NCI-H2171 treated with DMSO at 0.1 percent for 48 hours (cell line): ENCODE measurements at regions not wholly inside any gene's neighbourhood (a gene's known extent, or its start where the extent isn't known, plus 50 kb on each side); places are given as distances from the start of the nearest gene placed in this dataset.

Experiments used
- DNase-seq: peaks from one replicate; lab custom pipeline; 2025; lab: John Stamatoyannopoulos, UW

DNA sequence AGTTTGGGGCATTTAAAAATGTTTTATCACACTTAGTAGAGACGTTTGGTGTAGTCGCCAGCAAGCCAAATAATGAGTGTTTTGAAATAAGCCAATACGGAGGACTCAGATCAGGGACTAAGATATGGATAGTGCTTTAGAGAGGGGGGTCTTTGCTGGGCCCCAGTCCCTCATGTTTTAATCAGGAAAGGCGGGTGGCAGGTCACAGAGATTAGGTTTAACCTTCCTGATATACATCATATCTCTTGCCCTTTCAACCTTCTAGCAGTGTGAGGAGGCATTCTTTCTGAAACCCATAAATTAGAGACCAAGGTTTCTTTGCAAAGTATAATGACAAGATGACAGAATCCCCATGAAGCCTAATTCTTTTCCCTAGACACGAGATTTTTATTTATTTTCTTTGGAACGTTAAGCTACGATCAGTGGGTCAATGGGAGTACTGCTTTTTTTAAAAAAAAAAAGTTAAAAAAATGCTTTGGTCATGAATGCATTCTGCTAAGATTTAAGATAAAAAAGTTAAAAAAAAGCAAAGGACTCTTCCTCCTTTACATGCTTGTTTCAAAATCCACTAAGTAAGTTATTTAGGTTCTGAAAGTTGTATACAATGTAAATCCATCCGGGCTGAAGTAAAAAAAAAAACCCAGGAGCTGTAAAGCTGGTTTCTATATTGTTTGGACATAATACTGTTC is 572.1 kb upstream of the SALL1 start:
- DNase-seq = no peak

DNA sequence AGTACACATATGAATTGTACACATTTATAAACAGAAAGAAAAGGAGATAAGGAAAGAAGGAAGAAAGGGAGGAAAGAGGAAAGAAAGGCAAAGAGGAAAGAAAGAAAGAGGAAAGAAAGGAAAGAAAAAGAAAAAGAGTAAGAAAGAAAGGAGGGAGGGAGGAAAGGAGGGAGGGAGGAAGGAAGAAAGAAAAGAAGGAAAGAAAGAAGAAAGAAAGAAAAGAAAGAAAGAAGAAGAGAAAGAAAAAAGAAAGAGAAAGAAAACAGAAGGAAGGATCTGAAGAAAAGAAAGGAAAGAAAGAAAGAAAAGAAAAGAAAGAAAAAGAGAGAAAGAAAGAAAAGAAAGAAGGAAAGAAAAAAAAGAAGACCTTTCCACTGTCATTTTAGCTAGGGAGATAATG is 571.4 kb upstream of the SALL1 start:
- DNase-seq = no peak

DNA sequence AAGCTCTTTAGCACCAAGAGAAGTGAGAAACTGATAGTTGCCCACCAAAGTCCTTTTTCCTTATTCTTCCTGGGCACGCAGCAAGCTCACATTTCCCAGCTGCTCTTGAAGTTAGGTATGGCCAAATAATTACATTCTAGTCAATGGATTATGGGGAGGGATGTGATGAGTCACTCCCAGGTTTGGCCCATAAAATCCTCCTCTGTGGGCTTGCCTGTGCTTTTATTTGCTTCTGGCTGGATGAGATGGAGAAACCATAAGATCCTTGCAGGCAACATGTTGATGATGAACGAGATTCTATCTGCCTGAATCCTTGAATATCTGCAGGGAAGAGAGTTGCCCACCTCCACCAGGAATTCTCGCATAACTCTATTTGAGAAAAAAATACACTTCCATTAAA is 568.3 kb upstream of the SALL1 start:
- no peak for DNase-seq

DNA sequence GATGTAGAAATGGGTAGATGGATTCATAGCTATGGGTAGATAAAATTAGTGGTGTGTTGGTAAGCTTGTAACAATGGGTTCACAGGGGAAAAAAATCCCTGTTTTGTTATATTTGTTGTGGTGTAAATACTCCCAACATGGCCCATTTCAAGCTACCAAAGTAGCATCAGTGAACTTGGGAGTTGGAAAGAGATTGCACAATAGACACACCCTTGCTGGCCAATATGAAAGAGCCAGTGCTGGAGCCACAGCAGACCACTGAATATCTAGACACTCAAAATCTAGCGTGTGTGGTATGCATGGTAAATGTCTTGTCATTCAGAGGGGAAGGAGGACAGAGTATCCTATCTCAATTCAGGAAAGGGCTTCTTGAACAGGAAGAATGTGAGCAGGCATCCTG is 565.1 kb upstream of the SALL1 start:
- DNase-seq = no peak

DNA sequence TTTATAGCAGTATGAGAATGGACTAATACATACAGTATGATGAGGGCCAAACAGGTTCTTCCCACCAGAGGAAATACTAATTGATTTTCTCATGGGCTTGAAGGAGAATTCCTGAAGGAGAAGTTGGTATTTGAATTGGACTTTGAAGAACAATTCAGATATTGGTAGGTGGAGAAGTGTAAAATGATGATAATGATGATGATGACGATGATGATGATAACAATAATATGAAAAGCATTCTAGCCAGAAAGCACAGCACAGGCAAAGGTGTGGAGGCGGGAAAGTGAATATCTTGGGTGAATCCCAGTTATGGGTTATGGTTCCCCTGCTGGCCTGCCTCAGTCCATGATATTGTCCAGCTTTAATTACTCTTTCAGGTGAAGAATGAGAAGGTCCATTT is 562.4 kb upstream of the SALL1 start:
- no peak for DNase-seq

DNA sequence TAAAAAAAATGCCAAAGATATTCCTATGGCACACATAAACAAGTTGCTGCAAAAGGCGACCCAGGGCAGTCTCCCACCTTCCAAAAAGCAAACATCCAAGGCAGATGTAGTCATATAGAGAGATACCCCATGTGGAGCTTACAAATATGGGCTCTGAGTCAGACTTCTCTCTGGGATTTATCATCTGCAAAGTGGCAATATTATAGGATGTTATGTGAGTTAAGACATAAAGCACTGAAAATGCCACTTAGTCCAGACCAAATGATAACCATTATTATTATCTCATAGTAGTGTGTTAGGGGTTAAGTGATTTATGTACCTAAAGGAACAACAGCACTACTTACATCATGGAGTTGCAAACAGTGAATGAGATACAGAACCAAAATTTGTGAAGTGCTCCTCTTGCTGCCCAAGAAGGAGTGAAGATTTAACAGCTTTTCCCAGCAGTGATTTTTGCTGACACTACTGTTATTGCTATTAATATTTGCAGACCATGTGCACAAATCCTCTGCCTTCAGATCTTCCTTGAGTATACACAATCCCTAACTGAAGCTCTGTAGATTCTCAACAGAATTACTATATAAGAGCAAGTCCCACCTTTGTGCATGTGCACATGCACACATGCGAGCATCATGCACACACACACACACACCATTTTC is 560.0 kb upstream of the SALL1 start:
- DNase-seq = no peak

DNA sequence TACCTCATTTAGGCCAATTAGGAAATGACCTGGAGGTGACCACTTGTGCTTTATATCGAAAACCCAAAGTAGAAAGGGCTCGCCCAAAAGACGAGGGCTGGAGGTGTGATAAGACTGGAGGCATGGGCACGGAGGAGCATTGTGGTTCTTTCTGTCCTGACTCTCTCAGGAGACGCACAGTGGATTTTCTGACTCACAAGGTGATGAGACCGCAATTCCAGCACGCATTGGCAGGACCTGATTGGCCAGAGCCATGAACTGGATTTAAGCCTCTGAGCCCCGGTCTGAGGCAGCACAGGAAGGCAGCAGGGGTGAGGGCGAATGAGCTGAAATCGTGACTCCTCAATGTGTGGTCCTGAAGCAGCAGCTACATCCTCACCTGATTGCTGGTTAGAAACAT is 559.1 kb upstream of the SALL1 start:
- no peak for DNase-seq

DNA sequence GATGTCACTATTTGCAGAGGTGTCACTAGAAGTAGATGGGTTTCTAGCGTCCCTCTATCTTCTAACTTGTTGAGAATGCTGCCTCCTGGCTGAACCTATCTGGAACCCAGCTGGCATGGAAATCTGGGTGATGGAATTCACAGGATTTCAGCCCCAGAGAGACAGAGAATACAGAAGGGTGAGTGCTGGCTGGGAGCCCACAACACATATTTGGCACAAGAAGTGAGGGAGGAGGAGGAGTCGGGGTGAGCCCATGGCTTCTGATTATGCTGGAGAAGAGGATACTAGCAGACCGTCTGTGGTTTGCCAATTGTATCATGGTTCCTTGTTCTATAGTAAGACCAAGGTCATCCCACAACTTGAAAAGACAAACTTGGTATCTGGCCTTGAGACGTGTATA is 557.8 kb upstream of the SALL1 start:
- DNase-seq = no peak

DNA sequence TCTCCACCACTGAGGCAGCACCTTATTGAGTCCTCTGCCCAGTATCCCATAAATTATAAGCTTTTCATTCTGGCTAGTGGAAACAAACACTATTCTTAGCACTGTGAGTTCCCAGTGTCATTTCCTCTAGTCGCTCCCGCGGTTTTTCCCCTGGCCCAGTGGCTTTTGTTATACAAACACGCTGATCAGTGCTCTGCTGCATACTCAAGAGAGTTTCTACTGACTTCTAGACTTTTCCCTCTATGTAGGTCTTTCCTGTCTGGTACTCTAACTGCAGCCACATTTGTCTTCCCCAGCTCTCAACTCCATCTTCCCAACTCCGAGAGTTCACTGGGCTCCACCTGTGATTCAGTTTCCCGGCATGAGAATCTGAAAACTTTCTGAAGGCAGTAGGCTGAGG is 556.6 kb upstream of the SALL1 start:
- DNase-seq = no peak

DNA sequence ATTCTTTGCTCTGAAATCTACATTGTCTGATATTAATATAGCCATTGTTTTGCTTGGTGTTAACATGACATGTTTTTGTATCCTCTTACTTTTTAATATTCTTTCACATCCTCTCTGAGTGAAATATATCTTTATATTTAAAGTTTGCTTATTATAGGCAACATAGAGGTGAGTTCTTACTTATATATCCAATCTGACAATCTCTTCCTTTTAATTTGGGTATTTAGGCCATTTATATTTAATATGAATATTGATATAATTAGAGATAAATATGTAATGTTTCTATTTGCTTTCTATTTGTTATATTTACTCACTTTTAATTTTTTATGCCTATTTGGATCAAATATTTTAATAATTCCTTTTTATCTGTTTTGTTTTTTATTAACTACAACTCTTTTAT is 554.1 kb upstream of the SALL1 start:
- DNase-seq = no peak

DNA sequence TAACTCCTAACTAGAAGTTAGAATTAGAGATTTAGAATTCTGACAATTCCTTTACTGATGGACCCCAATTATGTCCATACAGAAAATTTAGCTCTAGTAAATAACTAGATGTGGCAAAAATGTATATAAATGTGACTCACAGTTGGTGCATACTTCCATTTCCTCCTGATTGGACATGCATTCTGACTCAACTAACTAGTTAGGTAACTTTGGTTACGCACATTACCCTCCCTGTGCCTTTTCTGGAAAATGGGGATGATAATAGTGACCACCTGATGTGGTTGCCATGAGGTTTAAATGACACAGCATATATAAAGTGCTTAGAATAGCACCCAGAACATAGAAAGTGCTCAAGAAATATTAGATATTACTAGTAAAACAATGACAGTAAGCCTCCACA is 550.0 kb upstream of the SALL1 start:
- DNase-seq = no peak

DNA sequence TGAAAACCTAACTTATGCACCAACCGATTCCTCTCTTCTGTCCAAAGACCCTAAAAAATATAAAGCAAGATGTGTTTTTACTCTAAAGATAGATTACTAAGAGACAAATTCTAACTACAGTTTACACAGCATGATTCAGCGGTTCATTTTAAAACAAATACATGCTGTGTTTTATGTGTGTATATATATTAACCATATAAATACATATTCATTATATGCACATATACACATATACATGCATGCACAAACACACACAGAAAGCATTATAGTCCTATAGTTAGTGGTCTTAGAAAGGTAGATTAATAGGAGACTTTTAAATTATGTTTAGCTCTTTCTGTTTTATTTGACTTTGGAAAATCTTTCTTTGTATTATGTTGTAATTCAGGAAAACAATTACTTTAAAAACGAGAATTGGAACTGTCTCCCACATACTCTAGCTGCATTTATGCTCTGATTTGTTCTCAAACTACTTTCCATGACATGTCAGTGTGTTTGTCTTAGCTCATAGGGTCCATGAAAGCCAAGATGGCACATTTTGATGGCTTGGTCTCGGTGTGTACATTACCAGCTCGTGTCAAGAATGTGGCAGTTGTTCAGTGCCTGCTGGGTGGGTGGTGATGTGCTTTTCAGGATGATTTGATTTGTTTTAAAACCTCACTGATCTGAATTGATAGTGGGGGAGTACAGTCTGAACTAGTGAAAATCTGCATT is 548.8 kb upstream of the SALL1 start:
- DNase-seq = no peak

DNA sequence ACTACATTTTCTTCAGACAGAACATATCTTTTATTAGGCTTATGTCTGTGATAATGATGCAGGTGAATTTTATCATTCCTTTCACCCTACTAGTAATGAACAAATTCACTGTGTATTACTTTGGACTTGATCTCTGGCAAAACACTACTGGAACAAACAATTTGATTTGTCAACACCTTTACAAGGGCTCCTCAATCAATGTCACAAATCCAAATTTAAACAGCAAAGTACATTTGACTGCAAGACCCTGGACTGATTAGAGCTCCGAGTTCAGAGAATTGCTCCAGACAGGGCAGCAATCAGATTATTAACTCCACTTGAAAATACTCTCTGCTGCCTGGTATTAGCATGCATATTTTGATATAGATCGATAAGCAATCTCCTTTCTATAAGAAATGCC is 547.6 kb upstream of the SALL1 start:
- DNase-seq = no peak

DNA sequence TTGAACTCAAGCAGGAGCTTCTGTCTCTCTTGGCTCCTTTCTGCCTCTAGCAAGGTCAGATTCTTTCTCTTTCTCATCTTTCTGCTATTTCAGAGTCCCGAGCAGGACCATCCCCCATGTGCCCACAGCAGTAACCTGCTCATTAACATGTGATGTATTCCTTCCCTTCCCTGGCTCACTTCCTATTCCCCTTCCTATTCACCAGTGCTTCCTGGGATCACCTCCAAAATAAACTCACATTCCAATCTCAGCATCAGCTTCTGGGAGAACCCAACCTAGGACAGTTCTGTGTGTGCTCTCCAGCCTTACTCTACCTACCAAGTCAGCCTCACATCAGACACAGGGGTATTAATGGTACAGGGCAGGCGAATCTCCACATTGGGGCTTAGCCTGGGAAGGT is 546.4 kb upstream of the SALL1 start:
- no peak for DNase-seq

DNA sequence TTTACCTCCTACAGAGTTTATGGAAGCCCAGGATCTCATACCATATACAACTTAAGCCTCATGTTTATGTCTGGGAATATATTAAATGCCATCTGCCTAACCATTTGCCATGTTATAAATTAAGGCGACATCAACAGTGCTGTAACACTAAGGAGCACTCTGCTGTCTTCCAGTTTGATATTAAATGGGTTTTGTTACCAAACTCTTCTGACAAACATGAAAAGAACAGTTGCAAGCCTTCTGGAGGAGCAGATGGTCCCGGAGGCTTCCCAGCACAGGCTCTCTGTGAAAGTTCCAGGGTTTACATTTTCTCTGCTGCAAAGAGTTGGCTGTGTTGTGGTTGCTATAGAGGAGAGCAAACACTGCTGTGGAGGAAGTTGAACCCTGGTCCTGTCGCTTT is 545.3 kb upstream of the SALL1 start:
- DNase-seq = peak; percentile 90

DNA sequence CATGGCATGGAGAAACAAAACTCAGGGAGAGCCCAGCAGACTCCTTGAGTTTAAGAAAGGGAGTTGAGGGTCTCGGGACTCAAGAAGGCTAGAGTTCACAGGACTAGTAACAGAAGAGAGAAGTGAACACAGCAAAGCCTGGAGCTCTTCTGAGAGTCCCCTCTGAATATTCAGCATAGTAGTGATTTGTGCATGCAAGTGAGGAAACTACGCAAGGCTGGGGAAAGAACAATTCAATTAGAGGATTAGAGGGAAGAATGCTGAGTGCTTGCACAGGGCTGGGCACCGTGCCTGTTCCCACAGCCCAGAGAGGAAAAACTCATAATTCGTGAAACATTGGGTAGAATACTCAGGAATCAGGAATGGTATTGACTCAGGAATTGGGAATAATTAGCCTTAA is 540.0 kb upstream of the SALL1 start:
- DNase-seq = no peak

DNA sequence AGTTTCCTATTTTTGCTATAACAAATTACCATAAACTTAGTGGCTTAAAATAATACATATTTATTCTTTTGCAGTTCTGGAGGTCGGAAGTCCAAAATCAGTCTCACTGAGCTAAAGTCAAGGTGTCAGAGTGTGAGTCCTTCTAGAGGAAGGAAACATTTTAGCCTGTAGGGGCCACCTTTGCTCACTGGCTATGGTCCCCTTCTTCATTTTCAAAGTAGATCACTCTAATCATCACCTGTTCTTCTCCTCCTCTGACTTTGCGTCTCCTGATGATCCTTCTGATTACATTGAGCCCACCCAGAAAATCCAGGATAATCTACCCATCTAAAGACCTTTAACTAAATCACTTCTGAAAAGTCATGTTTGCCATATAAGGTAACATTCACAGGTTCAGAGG is 534.4 kb upstream of the SALL1 start:
- no peak for DNase-seq

DNA sequence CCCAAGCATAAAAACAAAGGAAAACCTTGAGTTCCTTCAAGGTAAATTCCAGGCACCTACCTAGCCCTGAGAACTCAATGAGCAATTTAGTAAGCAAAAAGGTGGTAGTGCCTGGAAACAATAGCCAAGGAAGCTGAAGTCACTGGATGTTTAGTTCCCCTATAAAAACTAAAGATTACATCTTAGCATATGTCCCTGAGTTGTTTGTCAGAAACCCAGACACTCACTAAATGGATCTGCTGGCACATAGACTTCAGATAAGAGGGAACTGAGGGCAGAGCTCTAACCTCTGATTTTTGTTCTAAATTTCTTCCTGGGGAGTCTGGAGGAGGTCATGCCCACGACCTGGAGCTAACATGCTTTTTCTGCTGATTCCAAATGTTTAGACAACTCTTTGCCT is 532.8 kb upstream of the SALL1 start:
- DNase-seq = no peak

DNA sequence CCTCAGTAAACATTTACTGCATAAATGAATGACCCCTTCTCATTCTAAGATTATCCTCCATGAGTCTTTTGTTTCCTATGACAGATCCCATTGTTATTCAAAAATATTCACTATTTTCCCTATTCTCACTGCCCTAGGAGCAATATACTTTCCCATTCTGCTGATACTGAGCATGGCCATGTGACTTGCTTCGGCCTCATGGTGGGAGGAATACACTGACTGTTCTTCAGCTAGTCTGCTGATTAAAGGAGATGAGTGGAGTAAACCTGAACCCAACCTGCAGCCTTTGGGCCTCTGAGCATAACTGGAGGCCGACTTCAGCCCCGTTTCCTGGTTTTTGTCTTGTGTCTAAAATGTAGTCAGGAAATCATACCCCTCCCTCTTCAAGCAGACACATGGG is 531.8 kb upstream of the SALL1 start:
- no peak for DNase-seq

DNA sequence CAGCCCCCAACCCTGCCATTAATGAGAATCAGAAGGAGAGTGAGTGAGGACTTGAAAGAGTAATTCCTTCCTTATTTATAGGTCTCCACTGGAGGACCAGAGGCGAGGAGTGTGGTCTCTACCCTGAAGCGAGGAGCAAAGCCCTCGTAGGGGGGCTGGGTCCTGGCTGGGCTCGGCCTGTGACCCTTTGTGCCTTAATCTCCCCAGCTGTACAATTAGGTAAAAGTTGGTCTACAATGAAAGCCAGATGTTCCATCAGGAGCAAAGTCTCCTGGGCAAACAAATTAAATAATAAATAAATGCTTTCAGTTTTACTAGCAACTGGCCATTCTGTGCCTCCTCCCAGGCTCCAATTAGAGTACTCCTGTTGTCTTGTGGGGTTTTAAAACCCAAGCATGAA is 523.5 kb upstream of the SALL1 start:
- no peak for DNase-seq

DNA sequence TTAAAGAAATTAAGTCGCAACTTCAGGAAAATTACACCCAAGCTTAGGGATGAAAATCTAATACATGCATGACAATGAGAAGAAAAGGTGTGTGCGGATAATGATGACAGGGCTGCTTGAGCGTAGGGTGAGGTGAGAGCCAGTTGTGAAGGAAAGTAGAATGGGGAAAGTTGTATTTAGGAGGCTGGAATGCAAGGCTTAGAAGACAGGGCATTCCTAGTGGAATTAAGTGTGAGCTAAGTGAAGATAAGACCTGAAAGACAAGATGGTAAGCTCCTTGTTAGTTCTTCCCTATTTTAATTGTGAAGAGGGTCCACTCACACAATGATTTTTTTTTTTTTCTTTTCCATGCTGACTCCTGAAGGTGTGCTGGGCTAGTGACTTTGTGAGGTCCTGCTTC is 519.5 kb upstream of the SALL1 start:
- DNase-seq = no peak

DNA sequence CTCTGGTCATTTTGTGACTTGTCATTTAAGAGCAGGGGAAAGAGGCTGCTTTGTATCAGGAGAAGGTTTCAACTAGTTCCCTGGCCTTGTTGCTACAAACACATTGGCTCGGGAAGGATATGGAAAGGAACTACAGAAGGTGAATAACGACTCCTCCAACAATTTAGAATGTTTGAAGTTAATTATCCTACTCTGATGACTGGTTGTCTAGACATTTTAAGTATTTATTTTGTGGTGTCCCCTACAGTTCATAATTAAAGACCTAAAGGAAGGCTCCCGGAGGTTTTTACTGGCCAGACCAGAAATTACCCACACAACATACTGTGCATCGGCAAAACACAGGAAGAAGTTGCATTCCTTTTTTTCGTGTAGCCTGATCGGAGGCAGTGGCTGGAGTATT is 515.8 kb upstream of the SALL1 start:
- DNase-seq = no peak

DNA sequence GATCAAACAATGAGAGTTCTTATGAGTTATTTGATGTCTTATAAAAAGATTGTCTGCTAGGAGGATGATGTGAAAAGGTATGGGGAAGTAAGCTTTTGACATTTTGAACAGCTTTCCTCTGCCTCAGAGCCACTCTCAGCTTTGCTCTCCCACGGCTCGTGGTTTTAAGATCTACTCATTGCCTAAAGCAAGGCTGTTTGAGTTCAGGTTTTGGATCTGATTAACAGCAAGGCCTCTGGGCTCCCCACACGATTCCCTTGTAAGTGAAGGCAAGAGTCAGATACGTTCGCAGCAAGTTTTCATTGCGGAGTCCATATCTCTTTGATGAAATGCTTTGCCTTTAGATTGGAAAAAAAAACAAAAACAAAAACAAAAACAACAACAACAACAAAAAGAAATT is 515.0 kb upstream of the SALL1 start:
- no peak for DNase-seq
